ENCODE measurements at regions not wholly inside any gene's neighbourhood (a gene's known extent, or its start where the extent isn't known, plus 50 kb on each side); places are given as distances from the start of the nearest gene placed in this dataset.
"Not testable (repeated sequence)": the region's sequence is repeated elsewhere in the genome, so short reads cannot be mapped to it uniquely, and the experiment has no call there.

DNA sequence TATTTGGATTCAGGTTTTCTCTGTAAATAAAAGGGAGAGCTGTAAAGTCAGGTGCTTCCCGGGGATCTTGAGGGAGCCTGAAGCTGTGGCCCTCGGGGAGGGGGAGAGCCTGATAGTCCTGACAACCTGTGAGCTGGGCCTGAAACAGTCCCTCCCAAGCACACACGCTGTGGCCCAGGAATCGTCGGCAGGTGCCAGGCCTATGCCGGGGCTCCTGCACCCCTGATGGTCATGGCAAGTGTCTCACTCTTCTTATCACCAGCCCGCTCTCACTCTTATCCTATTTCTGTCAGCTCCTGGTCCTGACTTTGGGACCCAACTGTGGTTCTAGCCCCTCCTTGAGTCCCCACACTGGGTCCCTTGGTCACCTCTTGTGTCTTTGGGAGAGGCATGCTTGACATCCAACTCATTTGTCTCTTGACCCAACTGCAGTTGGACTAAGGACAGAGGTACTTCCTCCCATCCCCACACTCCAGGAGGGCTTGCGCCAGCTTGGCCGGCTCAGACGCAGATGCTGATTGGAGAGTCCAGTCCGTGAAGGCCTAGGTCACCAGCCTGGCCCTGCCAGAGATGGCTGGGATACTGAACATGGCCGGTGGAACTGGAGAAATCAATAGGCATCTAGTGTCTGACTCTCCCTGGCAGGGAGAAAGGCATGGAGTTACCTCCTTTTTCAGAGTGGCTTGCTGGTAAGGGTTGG is 170.5 kb upstream of the WSCD1 start:
- no peak for DNase-seq (ENCODE audit: low read depth)

DNA sequence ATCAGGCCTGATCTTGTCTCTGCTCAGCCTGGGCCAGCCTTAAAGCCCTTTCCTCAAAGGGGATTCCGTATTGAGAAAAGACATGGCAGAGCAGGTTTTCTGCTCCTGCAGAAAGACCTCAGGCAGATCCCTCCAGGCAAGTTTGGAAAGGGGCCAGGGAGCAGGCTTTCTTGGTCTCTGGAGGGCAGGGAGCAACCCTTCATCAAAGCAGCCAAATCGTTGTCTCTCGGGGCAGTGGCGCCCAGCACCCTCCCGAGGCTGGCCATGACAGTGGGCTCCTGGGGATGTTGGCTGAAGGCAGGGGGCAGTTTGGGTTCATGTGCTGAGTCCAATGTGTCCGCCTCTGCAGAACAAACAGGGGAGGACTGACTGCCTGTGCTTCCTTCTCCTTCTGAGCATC is 168.4 kb upstream of the WSCD1 start:
- no peak for DNase-seq (ENCODE audit: low read depth)

DNA sequence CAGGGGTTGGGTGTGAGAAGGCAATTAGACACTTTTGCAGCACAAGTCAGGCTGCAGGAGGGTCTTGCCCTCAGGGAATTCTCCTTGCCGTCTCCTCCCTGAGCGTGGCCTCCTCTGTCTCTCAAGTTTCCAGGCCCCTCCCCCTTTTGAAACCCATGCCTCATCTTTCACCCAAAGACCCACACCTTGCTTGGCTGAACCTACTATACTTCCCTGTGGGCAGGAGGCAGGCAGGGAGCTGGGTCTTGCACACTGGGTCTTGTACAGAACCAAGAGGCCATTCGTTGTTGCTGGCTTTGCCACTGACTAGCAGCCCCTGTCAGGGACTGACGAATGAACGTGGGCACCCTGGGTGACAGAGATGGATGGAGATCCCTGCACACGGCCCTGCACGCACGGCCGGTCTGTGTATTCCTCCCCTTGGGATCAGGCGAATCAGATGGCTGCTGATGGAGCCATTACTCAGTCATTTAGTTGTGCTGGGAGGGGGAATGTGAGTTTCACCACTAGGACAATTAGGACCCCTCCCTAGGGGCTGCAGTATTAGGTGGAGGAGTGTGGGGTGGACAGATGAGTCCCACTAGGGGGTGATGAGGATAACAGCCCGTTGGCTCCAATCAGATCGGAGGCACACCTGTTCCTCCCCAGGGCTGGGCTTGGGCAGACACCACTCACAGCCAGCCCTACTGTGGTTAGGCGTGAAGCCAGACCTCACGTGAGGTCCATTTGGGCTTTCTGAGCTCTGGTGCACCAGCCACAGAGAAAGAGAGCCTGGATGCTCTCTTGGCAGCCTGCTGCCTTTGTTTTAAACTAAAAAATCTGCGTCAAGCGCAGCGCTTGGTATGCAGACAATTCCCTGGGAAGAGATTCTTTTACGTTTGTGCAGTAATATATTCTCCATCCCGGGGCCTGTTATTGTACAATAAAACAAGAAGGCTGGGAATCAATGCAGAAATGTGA is 167.7 kb upstream of the WSCD1 start:
- no peak for DNase-seq (ENCODE audit: low read depth)

DNA sequence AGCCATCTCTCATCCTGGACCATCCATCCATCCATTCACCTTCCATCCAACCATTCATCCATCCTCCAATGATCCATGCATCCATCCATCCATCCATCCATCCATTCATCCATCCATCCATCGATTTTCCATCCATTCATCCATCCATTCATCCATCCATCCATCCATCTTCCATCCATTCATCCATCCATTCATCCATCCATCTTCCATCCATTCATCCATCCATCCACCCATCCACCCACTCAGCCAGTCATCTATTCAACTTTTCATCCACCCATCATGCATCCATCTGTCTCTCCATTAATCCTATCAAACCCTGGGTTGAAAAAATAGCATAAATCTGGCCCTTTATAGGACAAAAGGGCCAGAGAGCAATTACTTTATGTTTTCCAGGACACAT is 158.3 kb upstream of the WSCD1 start:
- DNase-seq (ENCODE audit: low read depth) = no peak

DNA sequence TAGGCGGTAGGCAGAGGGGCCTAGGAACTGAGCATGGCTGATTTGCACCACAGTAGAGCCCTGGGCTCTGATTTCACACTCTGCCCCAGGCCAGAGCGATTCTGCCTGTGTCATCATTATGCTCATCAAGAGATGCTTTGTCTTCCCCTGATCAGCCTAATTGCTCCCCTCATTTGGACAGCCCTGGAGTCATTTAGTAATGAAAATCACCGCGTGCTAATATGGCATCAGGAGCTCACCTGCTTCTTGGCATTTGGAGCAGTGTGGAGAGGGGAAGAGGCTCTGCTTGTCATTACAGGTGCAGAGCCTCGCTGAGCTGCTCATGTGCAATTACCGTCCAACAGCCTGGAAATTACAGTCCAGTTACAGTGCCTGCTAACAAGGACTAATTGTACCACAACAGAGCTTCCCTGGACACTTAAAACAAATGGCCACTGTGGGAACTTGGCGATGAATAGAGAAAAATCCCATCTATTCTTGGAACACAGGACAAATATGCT is 157.1 kb upstream of the WSCD1 start:
- DNase-seq (ENCODE audit: low read depth) = no peak

DNA sequence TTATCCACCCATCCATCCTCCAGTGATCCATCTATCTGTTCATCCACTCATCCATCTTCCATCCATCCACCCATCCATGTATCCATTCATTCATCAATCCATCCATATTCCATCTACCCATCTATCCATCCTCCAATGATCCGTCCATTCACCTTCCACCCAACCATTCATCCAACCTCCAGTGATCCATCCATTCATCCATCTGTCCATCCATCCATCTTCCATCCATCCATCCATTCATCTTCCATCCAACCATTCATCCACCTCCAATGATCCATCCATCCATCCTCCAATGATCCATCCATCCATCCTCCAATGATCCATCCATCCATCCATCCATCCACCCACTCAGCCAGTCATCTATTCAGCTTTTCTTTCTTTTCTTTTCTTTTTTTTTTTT is 156.5 kb upstream of the WSCD1 start:
- DNase-seq (ENCODE audit: low read depth) = no peak

DNA sequence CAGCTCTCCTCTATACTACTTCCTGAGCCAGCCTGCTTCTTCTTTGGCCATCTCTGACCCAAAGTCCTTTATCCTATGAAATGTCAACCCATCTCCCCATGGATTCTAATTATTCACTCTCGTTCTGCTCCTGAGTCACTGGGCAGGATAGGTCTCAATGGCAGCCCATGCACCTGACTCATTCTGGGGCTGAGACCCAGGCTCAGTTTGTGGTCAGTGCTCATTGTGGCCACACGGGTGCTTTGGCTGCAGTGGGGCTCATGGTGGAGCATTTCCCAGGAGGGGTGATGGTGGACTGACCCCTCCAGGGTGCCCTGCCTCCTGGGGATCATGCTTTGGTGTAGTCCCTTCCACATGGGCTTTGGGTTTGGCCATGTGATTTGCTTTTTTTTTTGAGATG is 154.8 kb upstream of the WSCD1 start:
- no peak for DNase-seq (ENCODE audit: low read depth)

DNA sequence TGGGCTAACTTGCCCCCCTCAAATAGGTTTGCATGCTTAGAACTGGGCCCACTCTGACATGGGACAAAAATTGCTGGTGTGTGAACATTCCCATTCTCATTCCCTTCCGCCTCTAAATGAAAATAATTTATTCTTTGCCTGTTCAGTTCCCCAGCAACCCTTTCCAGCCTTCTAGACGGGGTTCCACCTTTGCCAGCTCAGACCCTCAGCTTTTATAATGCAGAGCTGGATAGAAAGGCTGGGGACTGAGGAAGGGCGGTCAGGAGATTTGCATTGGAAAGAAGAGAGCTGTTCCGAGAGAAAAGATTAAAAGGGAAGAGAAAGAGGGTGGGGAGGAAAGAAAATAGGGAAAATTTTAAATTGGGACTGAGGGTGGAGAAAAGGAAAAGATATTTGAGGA is 151.1 kb upstream of the WSCD1 start:
- no peak for DNase-seq (ENCODE audit: low read depth)

DNA sequence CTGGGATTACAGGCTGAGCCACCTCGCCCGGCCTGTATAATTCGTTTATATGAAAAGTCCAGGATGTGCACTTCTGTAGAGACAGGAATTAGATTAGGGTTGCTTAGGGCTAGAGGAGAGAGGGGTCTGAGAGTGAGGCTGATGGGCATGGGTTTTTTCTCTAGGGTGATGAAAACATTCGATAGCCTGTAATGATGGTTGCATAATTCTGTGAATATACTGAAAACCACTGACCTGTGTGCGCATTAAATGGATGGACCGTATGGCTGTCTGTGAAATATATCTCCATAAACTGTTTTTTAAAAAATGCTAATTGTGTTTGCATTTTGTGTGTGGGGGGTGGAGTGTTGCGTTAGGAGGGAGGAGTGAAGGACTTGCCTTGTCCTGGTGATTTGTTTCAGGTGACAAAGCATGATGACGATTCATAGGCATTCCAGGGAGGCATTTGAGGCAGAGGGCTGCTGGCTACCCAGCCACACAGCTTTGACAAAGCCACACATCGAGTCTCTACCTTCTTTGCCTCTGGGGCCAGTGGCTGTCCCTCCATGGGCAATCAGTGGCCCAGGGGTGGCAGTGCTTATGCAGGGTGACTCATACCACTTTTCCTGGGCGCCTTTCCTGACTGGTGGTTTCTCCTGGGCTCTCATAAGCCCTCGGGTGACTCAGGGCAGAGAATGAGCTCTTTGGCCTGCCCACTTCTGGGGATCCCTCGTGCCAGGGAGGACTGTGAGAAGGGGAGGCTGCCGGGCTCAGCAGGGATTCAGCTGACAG is 148.5 kb upstream of the WSCD1 start:
- DNase-seq (ENCODE audit: low read depth) = no peak

DNA sequence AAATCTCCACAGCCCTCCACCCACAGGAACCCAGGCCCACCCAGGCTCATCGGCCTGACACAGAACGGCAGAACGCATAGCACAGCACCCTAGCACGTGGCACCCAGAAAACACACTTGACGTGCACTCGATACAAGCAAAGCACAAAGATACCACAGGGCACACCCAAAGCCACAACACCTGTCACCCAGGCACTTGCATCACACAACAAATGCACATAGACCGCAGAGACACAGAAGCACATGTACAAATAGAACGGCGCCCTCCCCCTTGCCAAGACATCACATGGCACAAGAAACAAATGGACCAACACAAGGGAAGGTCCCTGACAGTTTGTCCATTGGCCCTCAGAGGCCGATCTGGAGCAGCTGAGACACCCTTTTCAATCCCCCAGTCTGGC is 147.7 kb upstream of the WSCD1 start:
- no peak for DNase-seq (ENCODE audit: low read depth)

DNA sequence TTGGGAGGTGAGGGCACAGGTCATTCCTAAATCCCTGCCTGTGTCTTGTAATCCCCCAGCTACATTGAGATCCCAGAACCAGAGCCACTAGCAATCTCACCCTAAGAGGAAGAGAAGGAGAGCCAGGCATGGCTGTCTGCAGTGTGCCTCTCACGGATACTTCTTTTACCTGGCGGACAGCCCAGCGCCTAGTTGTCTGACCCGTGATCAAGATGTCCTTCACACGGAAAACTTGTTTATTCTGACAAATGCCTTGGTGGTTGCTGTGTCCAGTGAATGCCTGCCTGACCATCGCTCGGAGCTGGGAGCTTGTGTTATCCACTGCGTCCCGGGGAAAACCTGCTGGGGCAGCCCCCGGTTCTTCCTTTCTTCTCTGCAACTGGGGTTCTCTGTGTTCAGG is 140.5 kb upstream of the WSCD1 start:
- no peak for DNase-seq (ENCODE audit: low read depth)

DNA sequence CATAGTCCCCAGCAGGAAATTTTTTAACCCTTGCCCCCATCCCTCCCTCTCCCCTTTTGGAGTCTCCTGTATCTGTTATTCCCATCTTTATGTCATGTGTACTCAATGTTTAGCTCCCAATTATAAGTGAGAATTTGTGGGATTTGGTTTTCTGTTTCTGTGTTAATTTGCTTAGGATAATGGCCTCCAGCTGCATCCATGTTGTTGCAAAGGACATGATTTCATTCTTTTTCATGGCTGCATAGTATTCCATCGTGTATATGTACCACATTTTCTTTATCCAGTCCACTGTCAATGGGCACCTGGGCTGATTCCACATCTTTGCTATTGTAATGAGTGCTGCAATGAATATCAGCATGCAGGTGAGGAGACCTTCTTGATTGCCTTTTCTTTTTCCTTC is 139.6 kb upstream of the WSCD1 start:
- not testable (repeated sequence) for DNase-seq (ENCODE audit: low read depth)

DNA sequence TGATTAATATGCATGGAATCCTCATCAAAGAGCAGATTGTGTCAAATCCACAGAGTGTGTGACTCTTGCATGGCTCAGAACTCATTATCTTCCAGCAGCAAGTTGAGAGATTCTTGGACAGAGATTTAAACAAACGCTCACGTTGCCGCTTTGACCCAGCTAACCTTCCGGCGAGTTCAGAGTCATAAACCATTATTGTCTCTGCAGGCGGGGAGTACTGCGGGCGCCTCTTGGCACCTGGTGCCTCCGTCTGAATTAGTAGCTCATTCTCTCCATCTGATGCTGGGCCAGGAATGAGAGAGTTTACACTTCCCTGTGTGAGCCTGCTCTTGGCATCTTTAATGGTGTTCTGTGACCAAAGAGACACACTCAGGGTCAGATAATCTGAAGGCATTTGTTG is 138.6 kb upstream of the WSCD1 start:
- DNase-seq (ENCODE audit: low read depth) = no peak

DNA sequence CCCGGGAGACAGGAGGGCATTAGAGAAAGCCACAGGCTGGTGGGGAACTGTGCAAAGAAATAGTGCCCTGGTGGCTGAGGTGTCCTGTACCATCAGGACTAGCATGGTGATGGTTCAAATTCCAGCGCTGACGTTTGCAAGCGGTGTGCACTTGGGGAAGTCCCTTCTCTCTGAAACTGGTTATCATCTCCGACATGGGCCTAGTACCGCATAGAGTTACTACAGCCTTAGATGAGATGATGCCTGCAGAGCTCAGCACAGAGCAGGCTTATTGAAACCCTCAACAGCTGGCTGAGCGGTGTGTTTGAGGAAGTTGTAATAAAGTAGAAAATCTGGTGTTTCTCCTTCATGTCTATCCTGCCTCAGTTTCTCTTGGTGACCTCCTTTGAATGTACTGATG is 136.7 kb upstream of the WSCD1 start:
- DNase-seq (ENCODE audit: low read depth) = no peak

DNA sequence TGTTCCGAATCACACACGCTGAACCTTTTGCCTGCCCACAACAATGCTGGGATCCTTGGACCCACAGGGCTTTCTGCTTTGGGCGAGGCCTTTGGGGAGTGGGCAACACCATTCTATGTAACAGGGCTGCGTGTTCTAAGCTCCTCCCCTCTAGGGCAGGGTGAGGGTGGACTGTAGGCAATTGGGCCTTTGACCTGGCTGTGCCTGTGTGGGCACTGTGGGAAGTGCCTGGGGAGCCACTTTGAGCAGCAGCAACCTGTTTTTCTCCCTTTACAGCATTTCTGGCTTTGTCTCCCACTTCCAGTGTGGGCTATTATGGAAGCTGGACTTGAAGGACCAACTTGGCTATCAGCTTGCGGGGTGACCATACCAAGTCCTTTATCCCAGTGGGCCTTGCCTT is 128.9 kb upstream of the WSCD1 start:
- DNase-seq (ENCODE audit: low read depth) = no peak

DNA sequence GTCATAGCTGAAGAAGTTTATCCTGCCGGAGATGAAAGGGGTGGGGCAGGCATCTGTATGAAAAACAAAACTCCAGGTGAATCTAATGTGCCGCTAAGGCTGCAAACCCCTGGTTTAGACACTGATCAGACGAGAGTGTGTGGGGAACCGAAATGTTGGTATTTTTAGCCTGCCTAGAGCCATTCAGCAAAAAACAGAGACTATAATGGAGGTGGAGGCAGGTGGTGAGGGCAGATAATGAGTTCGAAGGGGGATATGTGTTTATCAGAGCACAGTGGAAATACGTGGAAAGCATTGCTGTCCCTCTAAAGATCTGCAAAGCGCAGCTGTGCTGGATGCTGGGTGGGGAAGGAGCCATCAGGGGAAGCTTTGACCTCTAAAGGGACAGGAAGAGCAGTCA is 127.5 kb upstream of the WSCD1 start:
- no peak for DNase-seq (ENCODE audit: low read depth)

DNA sequence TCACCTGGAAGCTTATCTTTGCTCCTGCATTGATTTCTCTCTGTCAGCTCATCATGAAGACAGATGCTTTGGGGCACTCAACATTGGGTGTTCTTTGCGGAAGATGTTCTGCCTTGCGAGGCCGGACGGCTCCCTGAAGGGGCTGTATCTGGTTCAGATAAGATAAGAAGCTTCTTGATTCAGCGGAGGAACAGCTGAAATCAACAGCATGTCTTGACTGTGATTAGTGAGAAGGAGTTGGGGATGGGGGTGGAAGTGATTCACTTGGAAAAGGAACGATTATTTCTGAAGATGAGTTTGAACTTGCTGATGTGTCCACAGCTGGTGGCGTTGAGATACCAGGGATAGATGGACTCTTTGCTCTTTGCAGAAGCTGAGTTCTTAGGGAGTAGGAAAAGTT is 126.9 kb upstream of the WSCD1 start:
- DNase-seq (ENCODE audit: low read depth) = no peak

DNA sequence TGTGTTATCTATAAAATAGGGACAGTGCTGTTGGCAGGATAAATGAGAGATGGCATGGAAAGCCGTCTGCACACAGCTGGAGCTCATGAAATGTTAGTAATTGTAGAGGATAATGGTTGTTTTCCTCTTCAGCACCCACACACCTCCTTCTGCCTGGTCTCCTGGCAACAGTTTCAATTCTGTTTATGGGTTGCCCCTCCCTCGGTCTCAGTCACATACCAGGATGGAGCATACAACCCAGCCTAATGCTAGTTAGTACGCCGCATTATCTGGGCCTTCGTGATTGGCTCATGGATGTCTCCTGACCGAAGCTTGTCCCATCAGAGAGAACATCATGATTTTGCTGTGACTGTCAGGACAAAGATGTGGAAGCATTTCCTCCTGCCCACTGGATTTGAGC is 126.2 kb upstream of the WSCD1 start:
- no peak for DNase-seq (ENCODE audit: low read depth)

DNA sequence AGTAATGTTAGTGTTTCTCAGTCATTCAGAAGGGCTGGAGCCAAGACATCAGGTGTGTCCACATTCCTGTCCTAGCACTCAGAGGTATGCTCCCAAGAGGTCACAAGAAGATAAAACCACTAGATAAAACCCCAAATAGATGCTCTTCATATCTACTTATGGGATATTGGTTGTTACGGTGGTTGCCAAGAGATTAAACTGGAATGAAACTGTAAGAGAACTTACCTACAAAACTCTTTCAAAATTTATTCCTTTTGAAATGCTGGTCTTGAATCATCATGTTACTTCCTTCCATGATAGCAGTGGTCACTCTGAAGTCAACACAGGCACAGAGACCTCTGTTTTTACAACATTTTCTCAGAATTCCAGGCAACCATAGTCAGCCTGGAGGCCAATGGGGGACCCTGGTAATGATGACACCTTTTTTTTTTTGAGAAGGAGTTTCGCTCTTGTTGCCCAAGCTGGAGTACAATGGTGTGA is 122.4 kb upstream of the WSCD1 start:
- DNase-seq (ENCODE audit: low read depth) = no peak

DNA sequence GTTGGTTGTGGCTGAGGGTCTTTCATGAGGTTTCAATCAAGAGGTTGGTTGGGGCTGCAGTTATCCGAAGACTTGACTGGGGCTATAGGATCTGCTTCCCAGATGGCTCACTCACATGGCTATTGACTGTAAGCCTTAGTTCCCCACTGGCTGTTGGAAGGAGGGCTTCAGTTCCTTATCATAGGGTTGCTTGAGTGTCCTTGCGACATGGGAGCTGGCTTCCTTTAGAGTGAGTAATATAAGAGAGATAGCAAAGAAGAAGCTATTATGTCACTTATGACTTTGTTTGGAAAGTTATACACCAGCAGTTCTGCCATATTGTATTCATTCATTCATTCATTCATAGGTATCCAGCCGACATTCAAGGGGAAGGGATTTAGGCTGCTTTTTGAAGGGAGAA is 121.4 kb upstream of the WSCD1 start:
- DNase-seq (ENCODE audit: low read depth) = no peak

DNA sequence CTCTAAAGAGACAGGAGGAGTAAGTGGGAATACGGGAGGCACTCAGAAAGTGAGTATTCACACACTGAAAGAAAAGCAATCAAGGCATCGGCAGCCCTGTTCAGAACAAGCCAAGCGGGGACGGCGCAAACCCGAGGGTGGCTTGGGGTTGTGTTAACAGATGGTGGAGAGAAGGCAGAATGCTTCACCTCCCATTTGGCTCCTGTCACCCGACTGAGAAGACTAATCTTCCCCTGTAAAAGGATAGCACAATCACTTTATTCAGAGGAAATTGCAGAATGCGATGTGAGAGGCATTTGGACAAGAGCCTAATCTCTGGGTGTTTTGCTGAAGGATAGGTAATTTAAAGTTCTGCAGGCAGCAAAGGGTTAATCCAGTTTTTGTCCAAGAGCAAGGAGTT is 119.3 kb upstream of the WSCD1 start:
- no peak for DNase-seq (ENCODE audit: low read depth)

DNA sequence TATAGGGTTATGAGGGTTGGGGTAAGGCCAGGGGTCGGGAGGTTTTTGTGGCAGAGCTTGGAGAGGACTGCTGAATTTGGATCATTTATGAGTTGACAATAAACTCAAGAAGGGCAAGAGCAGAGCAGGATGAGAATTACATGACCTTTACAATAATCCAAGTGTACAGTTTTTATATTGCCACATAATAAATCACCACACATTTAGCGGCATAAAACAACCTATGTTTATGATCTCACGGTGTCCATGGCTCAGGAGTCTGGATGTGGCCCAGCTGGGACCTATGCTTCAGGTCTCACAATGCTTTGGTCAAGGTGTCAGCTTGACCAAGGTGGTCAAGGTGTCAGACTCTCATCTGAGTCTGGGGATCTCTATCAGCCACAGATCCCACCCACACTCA is 118.3 kb upstream of the WSCD1 start:
- no peak for DNase-seq (ENCODE audit: low read depth)

DNA sequence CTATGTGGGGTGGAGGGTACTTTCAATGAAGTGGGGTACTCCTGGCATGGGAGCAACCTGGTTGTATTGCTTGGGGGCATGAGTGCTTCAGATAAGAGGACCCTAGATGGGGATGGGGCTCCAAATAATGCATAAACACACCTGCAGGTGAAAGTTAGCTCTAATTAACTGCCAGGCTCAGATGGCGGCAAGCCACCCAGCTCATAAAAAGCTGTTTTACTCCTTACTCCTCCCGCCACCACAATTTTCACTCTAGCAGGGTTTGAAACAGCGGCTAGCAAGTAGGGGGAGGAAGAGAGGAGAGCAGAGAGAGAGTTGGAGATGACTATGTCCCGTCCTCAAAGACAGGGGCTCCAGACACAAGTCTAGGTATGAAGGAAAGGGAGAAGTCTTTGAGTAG is 117.7 kb upstream of the WSCD1 start:
- no peak for DNase-seq (ENCODE audit: low read depth)
